SU-DHL-6 (cell line): ENCODE measurements at regions not wholly inside any gene's neighbourhood (a gene's known extent, or its start where the extent isn't known, plus 50 kb on each side); places are given as distances from the start of the nearest gene placed in this dataset.

Experiments used
- H2AFZ ChIP-seq: fragments of 200-600 bp; sonication (generic); 2 replicates; pipeline ENCODE4 v1.6.1; 2014; ENCODE audit warnings: low read depth, mild to moderate bottlenecking, moderate library complexity, mixed read lengths, antibody characterized with exemption, low read length; ENCODE audit not compliant: severe bottlenecking
- H3F3A ChIP-seq: fragments of 200-600 bp; shearing (Covaris generic); 2 replicates; pipeline ENCODE4 v1.6.0; 2016; ENCODE audit warnings: antibody characterized with exemption, mild to moderate bottlenecking; ENCODE audit not compliant: insufficient read depth
- H3K27ac ChIP-seq: fragments of 200-600 bp; sonication (generic); 2 replicates; pipeline ENCODE4 v1.5.1; 2016; ENCODE audit warnings: low read depth, mild to moderate bottlenecking, low read length, moderate library complexity, mixed read lengths
- H3K27me3 ChIP-seq: fragments of 200-600 bp; sonication (generic), shearing (Covaris generic); 2 replicates; pipeline ENCODE4 v1.6.0; 2014; ENCODE audit warnings: mild to moderate bottlenecking, low read length
- H3K36me3 ChIP-seq: fragments of 200-600 bp; sonication (generic); 2 replicates; pipeline ENCODE4 v1.6.1; 2014; ENCODE audit warnings: mild to moderate bottlenecking, low read length, mixed read lengths
- H3K4me2 ChIP-seq: fragments of 300-600, 200-600 bp; shearing (Covaris generic), sonication (generic); 2 replicates; pipeline ENCODE4 v1.6.0; 2014; ENCODE audit warnings: low read length, low read depth, mild to moderate bottlenecking; ENCODE audit not compliant: poor library complexity, severe bottlenecking
- H3K4me3 ChIP-seq: fragments of 200-600 bp; sonication (generic); 2 replicates; pipeline ENCODE4 v1.5.1; 2014; ENCODE audit warnings: antibody characterized with exemption, low read length, mild to moderate bottlenecking, mixed read lengths; ENCODE audit not compliant: insufficient read depth, poor library complexity, severe bottlenecking
- H3K79me2 ChIP-seq: fragments of 200-600 bp; sonication (generic); 2 replicates; pipeline ENCODE4 v1.6.1; 2014; ENCODE audit warnings: mild to moderate bottlenecking, low read length, moderate library complexity; ENCODE audit not compliant: insufficient read depth
- H3K9ac ChIP-seq: fragments of 200-600 bp; sonication (generic); 2 replicates; pipeline ENCODE4 v1.7.0; 2014; ENCODE audit warnings: mild to moderate bottlenecking, low read length
- H3K9me2 ChIP-seq: fragments of 200-600 bp; sonication (generic); replicated peaks from 2 replicates; pipeline ENCODE4 v1.6.1; 2014; ENCODE audit warnings: low read length; ENCODE audit not compliant: insufficient read depth
- H3K9me3 ChIP-seq: fragments of 200-600 bp; sonication (generic); 2 replicates; pipeline ENCODE4 v1.6.1; 2014; ENCODE audit warnings: low read length, mixed read lengths; ENCODE audit not compliant: insufficient read depth
- H4K20me1 ChIP-seq: fragments of 200-600 bp; sonication (generic); 2 replicates; pipeline ENCODE4 v1.6.1; 2014; ENCODE audit warnings: low read depth, mild to moderate bottlenecking, antibody characterized with exemption, low read length, moderate library complexity, mixed read lengths
- EZH2phosphoT487 ChIP-seq: fragments of 200-600 bp; sonication (generic), shearing (Covaris generic); conservative IDR thresholded peaks from 2 replicates; pipeline ENCODE4 v1.6.1; 2018; ENCODE audit warnings: mild to moderate bottlenecking, antibody characterized with exemption, low read length, moderate library complexity, mixed read lengths
- TF ChIP-seq, protein P1 (sequence below): fragments of 200-600 bp; sonication (generic); IDR thresholded peaks from one replicate; pipeline ENCODE4 v1.5.1; 2017; ENCODE audit warnings: antibody characterized with exemption, mild to moderate bottlenecking, low read length, moderate library complexity; ENCODE audit not compliant: insufficient read depth, poor library complexity, severe bottlenecking

DNA sequence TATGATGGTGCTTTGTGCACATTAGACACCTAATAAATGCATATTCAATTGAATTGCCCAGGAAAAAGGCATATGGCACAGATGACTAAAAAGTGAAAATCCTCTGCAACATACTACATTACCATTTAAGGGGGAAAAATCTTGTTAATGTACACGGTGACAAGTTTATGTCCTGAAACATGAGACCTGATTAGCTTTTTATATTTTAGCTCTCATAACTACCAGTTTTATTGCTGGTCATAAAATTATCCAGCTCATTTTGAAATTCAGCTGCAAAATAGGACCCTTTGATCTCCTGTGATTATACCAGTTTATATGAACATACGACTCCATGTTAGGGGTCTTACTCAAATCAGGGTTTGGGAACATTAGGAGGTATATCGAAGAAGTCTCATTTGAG lies 684.6 kb upstream of the CCDC54 start:
- Histone ChIP-seq H3K9me3 (no peaks in the 10 kb centered on the region), H2AFZ (no peak overlapping the region), H3K27ac (no peak overlapping the region), H3K36me3 (no peaks in the 10 kb centered on the region), H4K20me1 (no peaks in the 10 kb centered on the region), H3K9me2 (no peaks in the 10 kb centered on the region), H3K4me2 (no peak overlapping the region), H3K27me3 (no peaks in the 10 kb centered on the region), H3K79me2 (no peaks in the 10 kb centered on the region), H3K9ac (no peak overlapping the region), H3K4me3 (no peak overlapping the region), H3F3A (no peaks in the 10 kb centered on the region)
- TF ChIP-seq, protein P1, sequence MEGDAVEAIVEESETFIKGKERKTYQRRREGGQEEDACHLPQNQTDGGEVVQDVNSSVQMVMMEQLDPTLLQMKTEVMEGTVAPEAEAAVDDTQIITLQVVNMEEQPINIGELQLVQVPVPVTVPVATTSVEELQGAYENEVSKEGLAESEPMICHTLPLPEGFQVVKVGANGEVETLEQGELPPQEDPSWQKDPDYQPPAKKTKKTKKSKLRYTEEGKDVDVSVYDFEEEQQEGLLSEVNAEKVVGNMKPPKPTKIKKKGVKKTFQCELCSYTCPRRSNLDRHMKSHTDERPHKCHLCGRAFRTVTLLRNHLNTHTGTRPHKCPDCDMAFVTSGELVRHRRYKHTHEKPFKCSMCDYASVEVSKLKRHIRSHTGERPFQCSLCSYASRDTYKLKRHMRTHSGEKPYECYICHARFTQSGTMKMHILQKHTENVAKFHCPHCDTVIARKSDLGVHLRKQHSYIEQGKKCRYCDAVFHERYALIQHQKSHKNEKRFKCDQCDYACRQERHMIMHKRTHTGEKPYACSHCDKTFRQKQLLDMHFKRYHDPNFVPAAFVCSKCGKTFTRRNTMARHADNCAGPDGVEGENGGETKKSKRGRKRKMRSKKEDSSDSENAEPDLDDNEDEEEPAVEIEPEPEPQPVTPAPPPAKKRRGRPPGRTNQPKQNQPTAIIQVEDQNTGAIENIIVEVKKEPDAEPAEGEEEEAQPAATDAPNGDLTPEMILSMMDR = no peak
- no peak for TF ChIP-seq EZH2phosphoT487

- TF ChIP-seq, protein P1 = no peak
- no peak for TF ChIP-seq EZH2phosphoT487
- Histone ChIP-seq H3F3A (no peaks in the 10 kb centered on the region), H3K9ac (no peak overlapping the region), H3K27me3 (no peaks in the 10 kb centered on the region), H3K9me2 (no peaks in the 10 kb centered on the region), H3K4me3 (no peak overlapping the region), H4K20me1 (no peaks in the 10 kb centered on the region), H3K79me2 (no peaks in the 10 kb centered on the region), H3K9me3 (no peaks in the 10 kb centered on the region), H3K36me3 (no peaks in the 10 kb centered on the region), H3K4me2 (no peak overlapping the region), H3K27ac (no peak overlapping the region), H2AFZ (no peak overlapping the region)
Observed at GRCh38 chr3:106699122-106699521, 678.1 kb upstream of the CCDC54 start.

DNA sequence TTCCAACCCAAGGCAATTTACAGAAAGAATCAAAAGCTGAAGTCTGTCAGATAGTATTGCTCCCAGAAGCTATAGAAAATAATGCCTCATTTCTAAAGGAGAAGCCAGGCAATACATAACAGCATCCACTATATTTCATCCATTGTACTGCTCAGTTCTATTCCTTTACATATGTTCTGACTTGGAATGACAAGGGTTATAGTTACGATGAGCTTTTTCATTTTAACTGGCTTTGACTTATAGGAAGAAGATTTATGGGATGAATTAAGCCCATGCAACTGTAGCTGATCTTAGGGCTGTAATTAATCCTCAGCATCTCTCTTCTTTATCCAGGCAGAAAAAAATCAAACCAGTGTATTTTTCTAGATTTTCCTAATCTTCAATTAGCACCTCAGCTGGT lies 676.3 kb upstream of the CCDC54 start:
- Histone ChIP-seq H3K9me2 (no peaks in the 10 kb centered on the region), H3K27ac (no peak overlapping the region), H3K4me3 (no peak overlapping the region), H3K9me3 (no peaks in the 10 kb centered on the region), H3K4me2 (no peak overlapping the region), H4K20me1 (no peaks in the 10 kb centered on the region), H3F3A (no peaks in the 10 kb centered on the region), H2AFZ (no peak overlapping the region), H3K9ac (no peak overlapping the region), H3K79me2 (no peaks in the 10 kb centered on the region), H3K27me3 (no peaks in the 10 kb centered on the region), H3K36me3 (no peaks in the 10 kb centered on the region)
- TF ChIP-seq, protein P1 = no peak
- no peak for TF ChIP-seq EZH2phosphoT487

GRCh38 chr3:106703524-106703923 lies 673.7 kb upstream of the CCDC54 start:
- no peak overlapping the region for H3K4me3 ChIP-seq
- H3K4me2 ChIP-seq = no peak overlapping the region
- no peaks in the 10 kb centered on the region for H3K27me3 ChIP-seq
- no peak overlapping the region for H3K9ac ChIP-seq
- H3K9me3 ChIP-seq = no peaks in the 10 kb centered on the region
- no peaks in the 10 kb centered on the region for H3K79me2 ChIP-seq
- H3K36me3 ChIP-seq = no peaks in the 10 kb centered on the region
- no peak overlapping the region for H3K27ac ChIP-seq
- no peaks in the 10 kb centered on the region for H4K20me1 ChIP-seq
- no peak overlapping the region for H2AFZ ChIP-seq
- no peaks in the 10 kb centered on the region for H3K9me2 ChIP-seq
- TF ChIP-seq, protein P1 = no peak
- no peak for TF ChIP-seq EZH2phosphoT487
- H3F3A ChIP-seq = no peaks in the 10 kb centered on the region
